SH-SY5Y (cell line): ENCODE measurements at regions not wholly inside any gene's neighbourhood (a gene's known extent, or its start where the extent isn't known, plus 50 kb on each side); places are given as distances from the start of the nearest gene placed in this dataset.

Source experiments
- GATA2 ChIP-seq: IDR thresholded peaks from 2 replicates; pipeline ENCODE4 v1.6.1; 2011; ENCODE audit warnings: mild to moderate bottlenecking, low read depth, low read length
- GATA3 ChIP-seq: IDR thresholded peaks from 2 replicates; pipeline ENCODE4 v1.6.1; 2011; ENCODE audit warnings: low read depth, mild to moderate bottlenecking, low read length, moderate library complexity

- TF ChIP-seq GATA2 (no peak), GATA3 (no peak)
Observed at GRCh38 chr2:192443831-192444230, 249.1 kb upstream of the TMEFF2 start.
